BE2C (cell line): ENCODE measurements at regions not wholly inside any gene's neighbourhood (a gene's known extent, or its start where the extent isn't known, plus 50 kb on each side); places are given as distances from the start of the nearest gene placed in this dataset.
A peak's percentile ranks its signal among the peaks of the same experiment; 100 is the strongest.

Experiments
- DNase-seq: peaks from one replicate; pipeline ENCODE4 v3.0.0-alpha.2; 2020
- H3K27me3 ChIP-seq: fragments of 250-450 bp; sonication (Bioruptor Pico); 2 replicates; pipeline ENCODE4 v1.5.1; 2020; ENCODE audit warnings: mild to moderate bottlenecking
- H3K36me3 ChIP-seq: fragments of 250-450 bp; sonication (Bioruptor Pico); 2 replicates; pipeline ENCODE4 v1.5.1; 2020; ENCODE audit warnings: mild to moderate bottlenecking
- H3K4me1 ChIP-seq: fragments of 250-450 bp; sonication (Bioruptor Pico); 2 replicates; pipeline ENCODE4 v1.5.1; 2020
- H3K4me3 ChIP-seq: 2 replicates; pipeline ENCODE4 v1.5.1; 2011; ENCODE audit warnings: low read depth, low read length
- H3K9me3 ChIP-seq: fragments of 250-450 bp; sonication (Bioruptor Pico); 2 replicates; pipeline ENCODE4 v1.5.1; 2020
- CTCF ChIP-seq: IDR thresholded peaks from 2 replicates; pipeline ENCODE4 v1.5.1; 2012; ENCODE audit warnings: mild to moderate bottlenecking, low read depth, low read length

- TF ChIP-seq CTCF = no peak
Observed at GRCh38 chr13:81697826-81698225, 1356.9 kb upstream of the SPRY2 start.

GRCh38 chr13:81686877-81687276 lies 1346.0 kb upstream of the SPRY2 start:
- DNase-seq = peak; percentile 83
- Histone ChIP-seq H3K27me3 (no peaks in the 10 kb centered on the region), H3K36me3 (no peaks in the 10 kb centered on the region), H3K4me3 (no peak overlapping the region), H3K9me3 (no peaks in the 10 kb centered on the region), H3K4me1 (peaks cover 8% of the 10 kb centered on the region)
- TF ChIP-seq CTCF = no peak

More at GRCh38 chr13:81697826-81698225, 1356.9 kb upstream of the SPRY2 start:
- Histone ChIP-seq H3K4me3 (no peak overlapping the region), H3K36me3 (no peaks in the 10 kb centered on the region), H3K9me3 (no peaks in the 10 kb centered on the region; the same call in 1 of the 2 replicates), H3K4me1 (no peaks in the 10 kb centered on the region), H3K27me3 (no peaks in the 10 kb centered on the region)
- DNase-seq = no peak

- no peak for TF ChIP-seq CTCF
- no peak for DNase-seq
- Histone ChIP-seq H3K27me3 (no peaks in the 10 kb centered on the region), H3K4me1 (peaks cover 8% of the 10 kb centered on the region), H3K9me3 (no peaks in the 10 kb centered on the region), H3K4me3 (no peak overlapping the region), H3K36me3 (no peaks in the 10 kb centered on the region)
Observed at GRCh38 chr13:81683521-81683920, 1342.6 kb upstream of the SPRY2 start.

GRCh38 chr13:81682081-81682630 lies 1341.2 kb upstream of the SPRY2 start:
- TF ChIP-seq CTCF = no peak
- H3K4me1 ChIP-seq = peaks cover 8% of the 10 kb centered on the region
- H3K27me3 ChIP-seq = no peaks in the 10 kb centered on the region
- DNase-seq = no peak
- H3K9me3 ChIP-seq = no peaks in the 10 kb centered on the region
- H3K4me3 ChIP-seq = no peak overlapping the region
- H3K36me3 ChIP-seq = no peaks in the 10 kb centered on the region

GRCh38 chr13:81677857-81678256 lies 1336.9 kb upstream of the SPRY2 start:
- TF ChIP-seq CTCF = no peak
- DNase-seq = no peak
- Histone ChIP-seq H3K4me1 (no peaks in the 10 kb centered on the region), H3K4me3 (no peak overlapping the region), H3K36me3 (no peaks in the 10 kb centered on the region), H3K27me3 (no peaks in the 10 kb centered on the region), H3K9me3 (no peaks in the 10 kb centered on the region)

- Histone ChIP-seq H3K4me3 (no peak overlapping the region), H3K9me3 (no peaks in the 10 kb centered on the region), H3K27me3 (no peaks in the 10 kb centered on the region), H3K4me1 (no peaks in the 10 kb centered on the region), H3K36me3 (no peaks in the 10 kb centered on the region)
- no peak for DNase-seq
- TF ChIP-seq CTCF = no peak
Observed at GRCh38 chr13:81676008-81676407, 1335.1 kb upstream of the SPRY2 start.
